Caco-2 (cell line): ENCODE measurements at regions not wholly inside any gene's neighbourhood (a gene's known extent, or its start where the extent isn't known, plus 50 kb on each side); places are given as distances from the start of the nearest gene placed in this dataset.

Experiments
- BruUV-seq: library from RNA; stranded (reverse); fragments of 400-500 nt; replicated peaks from 2 replicates; lab custom pipeline; 2021; lab: Mats Ljungman, UMichigan
- CTCF ChIA-PET: fragments of 300-600 bp; sonication (Branson Sonifier 250); formaldehyde crosslinking; loops from one replicate; lab custom pipeline; 2022; ENCODE audit warnings: antibody characterized with exemption; lab: Charles Lee
- POLR2A ChIA-PET: fragments of 300-600 bp; sonication (Branson Sonifier 250); formaldehyde crosslinking; loops from one replicate; lab custom pipeline; 2022; ENCODE audit warnings: antibody characterized with exemption; lab: Charles Lee
- DNase-seq, 2 experiments: peaks; one replicate each; pipeline versions ENCODE4 v3.0.0 to v3.0.0-alpha.2; 2020 to 2022
- H3K27me3 ChIP-seq: replicated peaks from 2 replicates; pipeline ENCODE4 v1.6.0; 2011; ENCODE audit warnings: low read length; ENCODE audit not compliant: control insufficient read depth, insufficient read depth
- H3K36me3 ChIP-seq: 2 replicates; pipeline ENCODE4 v1.5.1; 2011; ENCODE audit warnings: low read length; ENCODE audit not compliant: control insufficient read depth, insufficient read depth
- H3K4me1 ChIP-seq: fragments of 250-450 bp; sonication (Bioruptor Pico); 2 replicates; pipeline ENCODE4 v1.5.1; 2020; ENCODE audit warnings: mild to moderate bottlenecking
- H3K4me3 ChIP-seq: 2 replicates; pipeline ENCODE4 v1.5.1; 2011; ENCODE audit warnings: low read depth, mild to moderate bottlenecking, control low read depth, low read length
- H3K9me3 ChIP-seq: fragments of 250-450 bp; sonication (Bioruptor Pico); 2 replicates; pipeline ENCODE4 v1.5.1; 2020; ENCODE audit warnings: mild to moderate bottlenecking, moderate library complexity
- H3K27ac Mint-ChIP-seq: one replicate; pipeline ENCODE4 v1.8.0; 2022; ENCODE audit warnings: mixed read lengths; ENCODE audit not compliant: unreplicated experiment
- H3K27me3 Mint-ChIP-seq: one replicate; pipeline ENCODE4 v1.8.0; 2022; ENCODE audit warnings: mixed read lengths; ENCODE audit not compliant: insufficient read depth, unreplicated experiment
- H3K36me3 Mint-ChIP-seq: one replicate; pipeline ENCODE4 v1.8.0; 2022; ENCODE audit warnings: mild to moderate bottlenecking, mixed read lengths; ENCODE audit not compliant: insufficient read depth, unreplicated experiment
- H3K4me1 Mint-ChIP-seq: one replicate; pipeline ENCODE4 v1.8.0; 2022; ENCODE audit warnings: low read depth, mixed read lengths; ENCODE audit not compliant: unreplicated experiment
- H3K4me3 Mint-ChIP-seq: one replicate; pipeline ENCODE4 v1.8.0; 2022; ENCODE audit warnings: mild to moderate bottlenecking, moderate library complexity, mixed read lengths; ENCODE audit not compliant: unreplicated experiment
- H3K9me3 Mint-ChIP-seq: one replicate; pipeline ENCODE4 v1.8.0; 2022; ENCODE audit warnings: mixed read lengths; ENCODE audit not compliant: unreplicated experiment
- CTCF ChIP-seq, 2 experiments: fragments of 200-600 bp in 1 of 2; IDR thresholded peaks; 1 replicate in 1 of 2; 2 replicates in 1 of 2; pipeline versions ENCODE4 v1.5.1 to v1.8.0; 2011 to 2022; ENCODE audit warnings: antibody characterized with exemption in 1 of 2, control low read depth in 1 of 2, inconsistent platforms in 1 of 2, low read depth in 1 of 2, low read length in 1 of 2, mild to moderate bottlenecking in 1 of 2, moderate library complexity in 1 of 2; ENCODE audit not compliant: insufficient read depth in 1 of 2, severe bottlenecking in 1 of 2, unreplicated experiment in 1 of 2
- intact Hi-C: fragments of 100-400 bp; cut with micrococcal nuclease; formaldehyde crosslinking; loops from one replicate; pipeline ENCODE4 v1.10.0; 2022; ENCODE audit not compliant: unreplicated experiment

- Histone ChIP-seq H3K4me3 (no peak overlapping the region), H3K9me3 (no peaks in the 10 kb centered on the region), H3K4me1 (no peaks in the 10 kb centered on the region), H3K27me3 (no peaks in the 10 kb centered on the region), H3K36me3 (no peaks in the 10 kb centered on the region)
- no peak for DNase-seq
- TF ChIP-seq CTCF (IDR thresholded peaks at IDR 0.05; ENCODE audit: insufficient read depth in 1 of 2, low read depth in 1 of 2, low read length in 1 of 2, severe bottlenecking in 1 of 2, unreplicated experiment in 1 of 2), result no peak
- Mint-ChIP-seq H3K4me3 (no peak overlapping the region), H3K27me3 (no peaks in the 10 kb centered on the region), H3K9me3 (no peaks in the 10 kb centered on the region), H3K36me3 (no peaks in the 10 kb centered on the region), H3K27ac (no peak overlapping the region), H3K4me1 (no peaks in the 10 kb centered on the region)
- intact Hi-C loops, result no loop called here
- CTCF ChIA-PET, result no interaction called here
- POLR2A ChIA-PET, result no interaction called here
- no TSS peak for BruUV-seq
Observed at GRCh38 chr4:59120287-59120814, 2010.2 kb upstream of the IGFBP7 start.

GRCh38 chr4:59122626-59123025 lies 2012.4 kb upstream of the IGFBP7 start:
- no peak overlapping the region for H3K27ac Mint-ChIP-seq
- no peaks in the 10 kb centered on the region for H3K4me1 Mint-ChIP-seq
- H3K9me3 Mint-ChIP-seq, result no peaks in the 10 kb centered on the region
- H3K27me3 ChIP-seq, result no peaks in the 10 kb centered on the region
- POLR2A ChIA-PET, result no interaction called here
- DNase-seq, result no peak
- CTCF ChIA-PET, result no interaction called here
- no peak overlapping the region for H3K4me3 ChIP-seq
- no peaks in the 10 kb centered on the region for H3K9me3 ChIP-seq
- H3K27me3 Mint-ChIP-seq, result peaks cover 3% of the 10 kb centered on the region
- H3K36me3 Mint-ChIP-seq, result no peaks in the 10 kb centered on the region
- BruUV-seq, result no TSS peak
- intact Hi-C loops, result no loop called here
- no peak for TF ChIP-seq CTCF (IDR thresholded peaks at IDR 0.05; ENCODE audit: insufficient read depth in 1 of 2, low read depth in 1 of 2, low read length in 1 of 2, severe bottlenecking in 1 of 2, unreplicated experiment in 1 of 2)
- H3K4me3 Mint-ChIP-seq, result no peak overlapping the region
- H3K36me3 ChIP-seq, result no peaks in the 10 kb centered on the region
- H3K4me1 ChIP-seq, result no peaks in the 10 kb centered on the region

- intact Hi-C loops, result no loop called here
- no peaks in the 10 kb centered on the region for H3K9me3 Mint-ChIP-seq
- BruUV-seq, result no TSS peak
Observed at GRCh38 chr4:59126159-59126558, 2016.0 kb upstream of the IGFBP7 start.

More at GRCh38 chr4:59126159-59126558, 2016.0 kb upstream of the IGFBP7 start:
- no peaks in the 10 kb centered on the region for H3K4me1 ChIP-seq
- POLR2A ChIA-PET, result no interaction called here
- no peaks in the 10 kb centered on the region for H3K9me3 ChIP-seq
- Mint-ChIP-seq H3K4me3 (no peak overlapping the region), H3K4me1 (no peaks in the 10 kb centered on the region), H3K27ac (no peak overlapping the region), H3K36me3 (no peaks in the 10 kb centered on the region), H3K27me3 (peaks cover 3% of the 10 kb centered on the region)
- no peak for TF ChIP-seq CTCF (IDR thresholded peaks at IDR 0.05; ENCODE audit: insufficient read depth in 1 of 2, low read depth in 1 of 2, low read length in 1 of 2, severe bottlenecking in 1 of 2, unreplicated experiment in 1 of 2)
- CTCF ChIA-PET, result no interaction called here
- DNase-seq, result no peak
- no peaks in the 10 kb centered on the region for H3K27me3 ChIP-seq
- H3K4me3 ChIP-seq, result no peak overlapping the region
- no peaks in the 10 kb centered on the region for H3K36me3 ChIP-seq
